DMS53 treated with DMSO at 0.1 percent for 48 hours (cell line): ENCODE measurements at regions not wholly inside any gene's neighbourhood (a gene's known extent, or its start where the extent isn't known, plus 50 kb on each side); places are given as distances from the start of the nearest gene placed in this dataset.

Source experiments
- DNase-seq: peaks from one replicate; lab custom pipeline; 2025; ENCODE audit not compliant: unreplicated experiment; lab: John Stamatoyannopoulos, UW

DNA sequence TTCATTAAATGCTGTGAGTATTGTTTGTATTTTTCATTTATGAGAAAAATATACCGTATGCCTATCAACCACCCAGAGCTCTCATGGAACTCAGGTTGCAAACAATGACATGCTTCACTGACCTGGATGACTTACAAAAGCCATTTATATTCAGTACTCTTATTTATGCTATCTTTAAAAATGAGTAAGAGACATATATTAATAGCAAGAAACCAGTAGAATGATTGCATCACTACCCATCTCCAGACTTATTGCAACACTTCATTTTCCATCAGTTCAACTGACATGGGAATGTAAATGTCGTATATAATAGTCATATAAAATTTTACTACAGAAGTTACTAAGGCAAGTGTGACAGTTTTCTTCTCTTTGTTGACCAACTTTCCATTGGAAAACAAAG lies 69.1 kb downstream of the OTP start:
- DNase-seq, result no peak

DNA sequence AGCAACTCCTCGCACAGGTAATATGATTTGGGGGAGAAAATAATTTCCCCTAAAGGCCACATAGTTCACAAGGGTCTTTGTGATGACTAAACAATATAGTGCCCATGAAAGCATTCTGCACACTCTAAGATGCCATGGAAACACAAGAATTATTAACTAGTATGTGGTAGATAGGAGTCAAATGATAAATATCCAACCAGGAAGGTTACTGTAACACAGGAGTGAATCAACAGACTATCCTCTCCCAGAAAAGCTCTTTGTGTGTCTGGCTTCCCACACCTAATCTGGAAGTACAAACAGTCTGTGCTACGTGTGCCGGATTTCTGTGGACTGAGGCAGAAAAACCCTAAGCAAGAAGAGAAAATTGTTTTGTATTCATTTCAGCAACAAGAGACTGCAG lies 70.0 kb downstream of the OTP start:
- DNase-seq, result no peak

DNA sequence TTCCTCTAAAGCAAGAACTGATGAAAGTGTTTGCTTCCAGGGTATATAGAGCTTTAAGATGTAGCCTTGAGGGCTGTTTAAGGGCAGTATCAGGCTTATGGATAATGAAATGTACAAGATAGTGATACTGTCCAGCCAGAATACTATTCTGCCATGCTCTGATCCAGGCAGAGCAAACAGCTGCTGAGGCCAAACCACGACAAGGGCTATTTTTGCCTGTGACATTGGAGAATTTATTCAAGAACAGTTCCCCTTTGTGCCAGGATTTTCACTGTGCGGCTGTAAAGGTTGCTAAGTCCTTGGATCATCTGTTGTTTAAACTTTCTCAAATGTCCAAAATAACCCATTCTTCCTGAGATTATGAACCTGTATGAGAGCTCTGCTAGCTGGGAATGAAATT lies 70.4 kb downstream of the OTP start:
- no peak for DNase-seq

DNA sequence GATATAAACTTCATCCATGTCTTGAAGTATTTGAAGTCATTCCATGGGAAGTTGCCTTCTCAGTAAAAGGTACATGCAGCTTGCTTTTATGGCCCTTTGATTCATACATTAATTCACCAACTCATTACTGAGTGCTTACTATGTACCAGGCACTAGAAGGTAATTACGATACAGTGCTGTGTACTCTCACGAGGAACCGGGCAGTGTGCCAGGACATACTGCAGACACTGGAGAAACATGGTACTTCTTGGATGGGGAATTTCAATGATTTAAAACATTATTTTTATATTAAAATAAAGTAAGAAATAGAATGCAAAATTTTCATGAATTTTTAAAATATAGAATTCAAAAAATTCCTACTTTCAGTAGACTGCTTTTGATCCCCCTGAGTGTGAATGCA lies 71.4 kb upstream of the WDR41 start:
- no peak for DNase-seq

DNA sequence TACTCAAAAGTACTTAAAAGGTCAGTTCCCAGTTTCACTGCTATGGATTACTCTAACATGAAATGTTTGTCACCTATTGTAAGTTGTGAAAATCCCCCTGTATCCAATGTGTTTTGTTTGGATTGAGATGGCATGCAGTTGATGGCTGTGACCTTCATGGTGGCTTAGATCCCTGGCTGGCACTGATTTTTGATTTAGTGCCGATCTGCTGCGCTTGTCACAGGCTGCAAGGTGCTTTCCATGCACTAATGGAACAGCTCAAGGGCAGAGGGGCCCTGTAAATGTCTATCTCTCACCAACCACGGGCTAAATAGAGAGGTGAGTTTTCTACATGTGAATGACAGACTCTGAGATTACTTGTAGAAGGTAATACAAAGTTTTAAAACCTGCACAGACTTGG lies 69.8 kb upstream of the WDR41 start:
- no peak for DNase-seq

DNA sequence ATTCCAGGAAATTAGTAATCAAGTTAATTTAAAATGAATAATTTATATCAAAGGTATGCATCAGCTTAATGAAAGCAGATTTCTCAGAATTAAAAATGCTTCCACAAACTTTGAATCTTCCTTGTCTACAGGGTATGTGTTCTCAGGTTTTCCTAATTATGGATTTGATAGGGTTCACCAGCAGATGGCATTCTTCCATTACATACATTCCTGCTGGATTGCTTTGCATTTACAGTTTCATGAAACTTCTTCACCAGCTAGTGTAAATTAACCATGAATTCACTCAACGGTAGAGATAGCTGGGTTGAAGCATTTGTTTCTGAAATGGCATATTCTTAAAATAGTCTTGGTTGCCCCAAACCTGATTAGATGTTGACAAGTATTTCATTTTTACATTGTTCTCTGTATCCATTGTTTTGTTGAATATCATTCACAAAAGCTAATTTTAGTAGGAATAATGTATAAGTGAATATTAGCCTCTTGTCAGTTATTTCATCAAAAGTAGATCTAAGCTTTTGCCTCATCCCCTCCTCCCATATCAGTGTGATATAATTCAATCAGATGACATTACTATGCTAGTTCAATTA lies 68.7 kb upstream of the WDR41 start:
- peak; percentile 66 for DNase-seq

DNA sequence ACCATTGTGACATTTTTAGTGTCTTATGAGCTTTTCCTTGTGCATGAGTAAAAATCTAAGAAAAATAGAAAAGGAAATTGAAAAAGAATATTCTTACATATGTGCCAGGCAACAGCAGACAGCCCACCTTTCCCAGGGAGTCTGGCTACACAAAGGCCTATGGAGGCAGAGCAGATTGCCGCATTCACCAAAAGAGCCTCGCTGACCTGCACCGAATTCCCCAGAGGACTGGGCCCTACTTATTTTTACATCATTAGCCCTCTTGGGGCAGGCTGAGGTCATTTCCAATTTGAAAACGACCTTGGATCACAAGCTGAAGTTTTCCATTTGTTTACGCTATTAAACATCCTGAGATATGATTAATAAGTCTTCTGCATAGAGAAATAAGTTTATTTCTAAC lies 66.2 kb upstream of the WDR41 start:
- DNase-seq, result no peak

DNA sequence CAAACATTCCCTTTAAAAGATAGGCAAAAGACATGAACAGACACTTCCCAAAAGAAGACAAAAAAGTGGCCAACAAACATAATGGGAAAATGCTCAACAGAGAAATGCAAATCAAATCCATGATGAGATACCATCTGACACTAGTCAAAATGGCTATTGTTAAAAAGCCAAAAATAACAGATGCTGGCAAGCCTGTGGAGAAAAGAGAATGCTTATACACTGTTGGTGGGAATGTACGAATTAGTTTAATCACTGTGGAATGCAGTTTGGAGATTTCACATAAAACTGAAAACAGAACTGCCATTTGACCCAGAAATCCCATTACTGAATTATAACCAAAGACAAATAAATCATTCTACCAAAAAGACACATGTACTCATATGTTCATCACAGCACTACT lies 58.3 kb upstream of the WDR41 start:
- DNase-seq, result no peak

DNA sequence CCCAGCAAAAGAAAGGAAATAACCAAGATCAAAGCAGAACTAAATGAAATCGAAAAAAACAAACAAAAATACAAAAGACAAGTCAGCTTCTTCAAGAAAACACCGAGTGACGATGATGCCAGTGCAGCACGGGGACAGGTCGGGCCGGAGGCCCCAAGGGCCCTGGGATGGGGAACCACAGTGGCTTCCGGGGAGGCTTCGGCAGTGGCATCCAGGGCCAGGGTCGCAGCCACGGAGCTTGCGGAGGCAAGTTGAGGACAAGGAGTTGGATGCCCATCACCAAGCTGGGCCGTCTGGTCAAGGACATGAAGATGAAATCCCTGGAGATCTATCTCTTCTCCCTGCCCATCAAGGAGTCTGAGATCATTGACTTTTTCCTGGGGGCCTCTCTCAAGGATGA lies 53.2 kb upstream of the WDR41 start:
- no peak for DNase-seq
